ENCODE measurements at regions not wholly inside any gene's neighbourhood (a gene's known extent, or its start where the extent isn't known, plus 50 kb on each side); places are given as distances from the start of the nearest gene placed in this dataset.
A peak's percentile ranks its signal among the peaks of the same experiment; 100 is the strongest.

- 90% methylated on average over 4 of the region's 4 CpGs for WGBS
Observed at GRCh38 chr1:184919892-184920291, 54.4 kb downstream of the NIBAN1 start.

GRCh38 chr1:184915463-184916090, 58.7 kb downstream of the NIBAN1 start:
- no peak for DNase-seq (ENCODE audit: low spot score)
- no peaks in the 10 kb centered on the region for H3K4me1 ChIP-seq (replicated peaks)
- 89% methylated on average over 3 of the region's 3 CpGs for WGBS
- intact Hi-C loops (cut with DNase I) = no loop called here
- TF ChIP-seq CTCF (IDR thresholded peaks at IDR 0.05) = no peak
- no peak for TF ChIP-seq POLR2AphosphoS5 (IDR thresholded peaks at IDR 0.05)
- TF ChIP-seq POLR2A (IDR thresholded peaks at IDR 0.05) = no peak
- H3K27me3 ChIP-seq (replicated peaks; ENCODE audit: insufficient read depth) = no peaks in the 10 kb centered on the region
- no peaks in the 10 kb centered on the region for H3K9me3 ChIP-seq
- H3K27ac ChIP-seq = peak overlapping the region in 1 of 2 donors; percentile 36
- no peaks in the 10 kb centered on the region for H3K36me3 ChIP-seq
- no peak overlapping the region for H3K4me3 ChIP-seq

More at GRCh38 chr1:184919892-184920291, 54.4 kb downstream of the NIBAN1 start:
- TF ChIP-seq CTCF (IDR thresholded peaks at IDR 0.05) = no peak
- no peak for TF ChIP-seq POLR2AphosphoS5 (IDR thresholded peaks at IDR 0.05)
- TF ChIP-seq POLR2A (IDR thresholded peaks at IDR 0.05) = no peak
- H3K27me3 ChIP-seq (replicated peaks; ENCODE audit: insufficient read depth) = no peaks in the 10 kb centered on the region
- intact Hi-C loops (cut with DNase I) = no loop called here
- no peaks in the 10 kb centered on the region for H3K9me3 ChIP-seq
- DNase-seq (ENCODE audit: low spot score) = no peak
- H3K27ac ChIP-seq = no peak overlapping the region
- H3K4me1 ChIP-seq (replicated peaks) = no peaks in the 10 kb centered on the region
- no peaks in the 10 kb centered on the region for H3K36me3 ChIP-seq
- H3K4me3 ChIP-seq = no peak overlapping the region

GRCh38 chr1:184914149-184914548, 60.2 kb downstream of the NIBAN1 start:
- Histone ChIP-seq H3K4me1 (replicated peaks) (no peaks in the 10 kb centered on the region), H3K27ac (peak overlapping the region; percentile 32 to 36), H3K4me3 (no peak overlapping the region), H3K36me3 (no peaks in the 10 kb centered on the region), H3K9me3 (no peaks in the 10 kb centered on the region), H3K27me3 (replicated peaks; ENCODE audit: insufficient read depth) (no peaks in the 10 kb centered on the region)
- peak; percentile 35 for TF ChIP-seq POLR2AphosphoS5 (IDR thresholded peaks at IDR 0.05)
- no peak for TF ChIP-seq POLR2A (IDR thresholded peaks at IDR 0.05)
- WGBS = 70% methylated on average over 4 of the region's 4 CpGs
- no peak for DNase-seq (ENCODE audit: low spot score)
- intact Hi-C loops (cut with DNase I) = no loop called here

GRCh38 chr1:184912392-184912791, 61.9 kb downstream of the NIBAN1 start:
- no peaks in the 10 kb centered on the region for H3K27me3 ChIP-seq (replicated peaks; ENCODE audit: insufficient read depth)
- intact Hi-C loops (cut with DNase I) = no loop called here
- TF ChIP-seq CTCF (IDR thresholded peaks at IDR 0.05) (no peak), POLR2A (IDR thresholded peaks at IDR 0.05) (no peak), POLR2AphosphoS5 (IDR thresholded peaks at IDR 0.05) (no peak)
- no peak overlapping the region for H3K27ac ChIP-seq
- H3K36me3 ChIP-seq = no peaks in the 10 kb centered on the region
- 69% methylated on average over 3 of the region's 3 CpGs for WGBS
- H3K4me3 ChIP-seq = no peak overlapping the region
- H3K9me3 ChIP-seq = no peaks in the 10 kb centered on the region
- no peaks in the 10 kb centered on the region for H3K4me1 ChIP-seq (replicated peaks)
- DNase-seq (ENCODE audit: low spot score) = no peak

- H3K4me3 ChIP-seq = no peak overlapping the region
- no peak for DNase-seq (ENCODE audit: low spot score)
- H3K4me1 ChIP-seq (replicated peaks) = no peaks in the 10 kb centered on the region
- no peaks in the 10 kb centered on the region for H3K9me3 ChIP-seq
- no peaks in the 10 kb centered on the region for H3K36me3 ChIP-seq
- H3K27ac ChIP-seq = no peak overlapping the region
- 93% methylated on average over 2 of the region's 2 CpGs for WGBS
- H3K27me3 ChIP-seq (replicated peaks; ENCODE audit: insufficient read depth) = no peaks in the 10 kb centered on the region
- intact Hi-C loops (cut with DNase I) = no loop called here
- TF ChIP-seq POLR2A (IDR thresholded peaks at IDR 0.05) = no peak
- no peak for TF ChIP-seq CTCF (IDR thresholded peaks at IDR 0.05)
- TF ChIP-seq POLR2AphosphoS5 (IDR thresholded peaks at IDR 0.05) = no peak
Observed at GRCh38 chr1:184911830-184912229, 62.5 kb downstream of the NIBAN1 start.

Measured in prostate gland (tissue), 2 donors.